Bronchial epithelial cell (primary cell): ENCODE measurements at regions not wholly inside any gene's neighbourhood (a gene's known extent, or its start where the extent isn't known, plus 50 kb on each side); places are given as distances from the start of the nearest gene placed in this dataset.
"Not testable (repeated sequence)": the region's sequence is repeated elsewhere in the genome, so short reads cannot be mapped to it uniquely, and the experiment has no call there.

ENCODE experiments used
- DNase-seq: peaks from one replicate; pipeline ENCODE4 v3.0.0-alpha.2; 2010; ENCODE audit warnings: low read depth
- FAIRE-seq: peaks from 2 replicates; lab custom pipeline; 2011; peaks lifted over from hg19 to GRCh38; lab: Jason Lieb, UNC
- H3K27me3 ChIP-seq: 2 replicates; pipeline ENCODE4 v1.5.1; 2011; ENCODE audit warnings: low read length; ENCODE audit not compliant: control insufficient read depth, insufficient read depth
- H3K36me3 ChIP-seq: 2 replicates; pipeline ENCODE4 v1.5.1; 2011; ENCODE audit warnings: low read length; ENCODE audit not compliant: control insufficient read depth, insufficient read depth
- H3K4me3 ChIP-seq: 2 replicates; pipeline ENCODE4 v1.5.1; 2011; ENCODE audit warnings: mild to moderate bottlenecking, low read depth, low read length, control low read depth
- TF ChIP-seq, protein P1 (sequence below): IDR thresholded peaks from 2 replicates; pipeline ENCODE4 v1.5.1; 2011; ENCODE audit warnings: mild to moderate bottlenecking, moderate library complexity, low read length, control low read depth, inconsistent platforms; ENCODE audit not compliant: insufficient read depth, severe bottlenecking

DNA sequence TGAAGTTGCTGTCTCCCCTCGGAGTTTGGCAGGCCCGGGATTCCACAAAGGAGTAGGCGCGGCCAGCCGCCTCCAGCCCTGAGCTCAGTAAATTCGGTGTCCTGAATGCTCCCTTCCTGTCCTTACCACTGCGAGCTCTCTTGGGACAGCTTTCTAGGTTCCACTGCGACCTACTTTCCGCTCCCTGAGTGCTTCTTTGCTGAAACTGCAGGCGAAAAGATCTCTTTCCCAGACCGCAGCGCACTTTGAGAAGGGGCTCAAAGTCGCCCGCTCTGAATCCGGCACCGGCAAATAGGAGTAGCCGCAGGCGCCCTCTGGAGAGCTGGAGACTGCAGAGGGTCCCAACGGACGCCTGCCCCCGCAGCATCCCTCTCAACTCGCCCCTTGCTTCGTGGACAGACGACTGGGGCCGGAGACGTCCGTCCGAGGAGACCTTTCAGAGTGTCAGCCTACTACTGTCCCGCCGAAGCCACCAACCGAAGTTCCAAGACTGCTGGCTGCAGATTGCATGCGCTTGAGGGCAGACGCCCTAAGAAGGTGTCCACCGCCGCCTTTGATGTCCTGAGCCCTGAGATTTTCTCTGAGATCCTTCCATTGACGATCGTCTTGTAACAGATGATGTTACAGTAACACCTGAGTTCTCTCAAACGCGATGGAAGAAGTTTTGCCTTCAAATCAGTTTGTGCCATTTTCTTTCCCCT, 96.0 kb downstream of the ANXA2R start:
- H3K36me3 ChIP-seq, result no peaks in the 10 kb centered on the region
- no peak for DNase-seq
- no peaks in the 10 kb centered on the region for H3K27me3 ChIP-seq
- no peak for FAIRE-seq
- TF ChIP-seq, protein P1, sequence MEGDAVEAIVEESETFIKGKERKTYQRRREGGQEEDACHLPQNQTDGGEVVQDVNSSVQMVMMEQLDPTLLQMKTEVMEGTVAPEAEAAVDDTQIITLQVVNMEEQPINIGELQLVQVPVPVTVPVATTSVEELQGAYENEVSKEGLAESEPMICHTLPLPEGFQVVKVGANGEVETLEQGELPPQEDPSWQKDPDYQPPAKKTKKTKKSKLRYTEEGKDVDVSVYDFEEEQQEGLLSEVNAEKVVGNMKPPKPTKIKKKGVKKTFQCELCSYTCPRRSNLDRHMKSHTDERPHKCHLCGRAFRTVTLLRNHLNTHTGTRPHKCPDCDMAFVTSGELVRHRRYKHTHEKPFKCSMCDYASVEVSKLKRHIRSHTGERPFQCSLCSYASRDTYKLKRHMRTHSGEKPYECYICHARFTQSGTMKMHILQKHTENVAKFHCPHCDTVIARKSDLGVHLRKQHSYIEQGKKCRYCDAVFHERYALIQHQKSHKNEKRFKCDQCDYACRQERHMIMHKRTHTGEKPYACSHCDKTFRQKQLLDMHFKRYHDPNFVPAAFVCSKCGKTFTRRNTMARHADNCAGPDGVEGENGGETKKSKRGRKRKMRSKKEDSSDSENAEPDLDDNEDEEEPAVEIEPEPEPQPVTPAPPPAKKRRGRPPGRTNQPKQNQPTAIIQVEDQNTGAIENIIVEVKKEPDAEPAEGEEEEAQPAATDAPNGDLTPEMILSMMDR, result no peak
- no peak overlapping the region for H3K4me3 ChIP-seq

DNA sequence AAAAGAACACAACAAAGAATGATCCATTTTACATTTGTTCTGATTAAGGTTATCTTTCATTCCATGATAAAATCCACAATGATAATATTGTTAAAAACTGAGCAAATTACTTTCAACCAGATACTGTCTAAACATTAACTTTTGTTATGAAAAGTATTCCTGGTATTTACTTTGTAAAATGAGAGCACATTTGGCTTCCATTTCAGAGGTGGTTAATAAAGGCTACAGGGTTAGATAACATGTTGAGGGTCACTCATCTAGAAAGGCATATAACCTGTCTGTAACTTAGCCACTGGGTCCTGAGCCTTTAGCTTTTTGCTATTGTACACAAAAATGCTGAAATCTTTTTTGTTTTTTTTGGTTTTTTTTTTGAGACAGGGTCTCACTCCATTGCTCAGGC, 99.3 kb downstream of the ANXA2R start:
- FAIRE-seq (no peak), DNase-seq (no peak)
- no peak overlapping the region for H3K4me3 ChIP-seq
- no peaks in the 10 kb centered on the region for H3K27me3 ChIP-seq
- TF ChIP-seq, protein P1, result no peak
- no peaks in the 10 kb centered on the region for H3K36me3 ChIP-seq

DNA sequence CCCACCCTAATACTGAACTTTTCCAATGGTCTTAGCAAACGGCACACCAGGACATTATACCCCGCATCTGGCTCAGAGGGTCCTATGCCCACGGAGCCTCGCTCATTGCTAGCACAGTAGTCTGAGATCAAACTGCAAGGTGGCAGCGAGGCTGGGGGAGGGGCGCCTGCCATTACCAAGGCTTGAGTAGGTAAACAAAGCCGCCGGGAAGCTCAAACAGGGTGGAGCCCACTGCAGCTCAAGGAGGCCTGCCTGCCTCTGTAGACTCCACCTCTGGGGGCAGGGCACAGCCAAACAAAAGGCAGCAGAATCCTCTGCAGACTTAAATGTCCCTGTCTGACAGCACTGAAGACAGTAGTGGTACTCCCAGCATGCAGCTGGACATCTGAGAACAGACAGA, 108.1 kb downstream of the ANXA2R start:
- H3K4me3 ChIP-seq, H3K27me3 ChIP-seq, DNase-seq, FAIRE-seq, H3K36me3 ChIP-seq: not testable (repeated sequence)

DNA sequence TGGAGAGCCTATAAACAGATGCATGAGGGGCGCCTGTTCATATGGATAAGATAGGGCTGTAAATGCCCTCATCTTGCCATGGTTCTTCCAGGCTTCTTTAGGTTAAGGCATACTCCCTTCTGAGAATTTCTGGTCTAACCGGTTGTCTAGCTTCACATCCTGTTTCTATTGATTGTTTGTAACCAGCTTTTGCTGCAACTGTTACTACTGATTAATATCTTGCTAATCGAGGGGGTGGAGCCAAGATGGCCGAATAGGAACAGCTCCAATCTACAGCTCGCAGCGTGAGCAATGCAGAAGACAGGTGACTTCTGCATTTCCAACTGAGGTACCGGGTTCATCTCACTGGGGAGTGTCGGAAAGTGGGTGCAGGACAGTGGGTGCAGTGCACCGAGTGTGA, 108.7 kb downstream of the ANXA2R start:
- not testable (repeated sequence) for H3K27me3 ChIP-seq, DNase-seq, FAIRE-seq, H3K36me3 ChIP-seq, H3K4me3 ChIP-seq

DNA sequence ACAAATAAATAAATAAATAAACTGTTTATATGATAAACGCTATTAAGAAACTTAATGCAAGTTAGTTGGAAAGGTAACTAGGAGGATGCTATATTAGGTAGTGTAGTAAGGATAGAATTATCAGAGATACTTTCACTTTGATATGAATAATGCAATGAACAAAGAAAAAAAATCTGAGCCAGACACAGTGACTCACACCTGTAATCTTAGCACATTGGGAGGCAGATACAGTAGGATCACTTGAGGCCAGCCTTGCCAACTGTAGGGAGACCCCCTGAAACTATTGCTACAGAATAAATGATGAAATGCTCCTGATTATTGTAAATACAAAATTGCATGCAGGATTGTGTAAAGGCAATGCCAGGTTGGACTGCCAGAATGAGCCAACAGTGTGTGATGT, 109.2 kb downstream of the ANXA2R start:
- TF ChIP-seq, protein P1, result no peak
- Histone ChIP-seq H3K27me3 (no peaks in the 10 kb centered on the region), H3K36me3 (no peaks in the 10 kb centered on the region), H3K4me3 (no peak overlapping the region)
- DNase-seq (peak; percentile 75), FAIRE-seq (no peak)

DNA sequence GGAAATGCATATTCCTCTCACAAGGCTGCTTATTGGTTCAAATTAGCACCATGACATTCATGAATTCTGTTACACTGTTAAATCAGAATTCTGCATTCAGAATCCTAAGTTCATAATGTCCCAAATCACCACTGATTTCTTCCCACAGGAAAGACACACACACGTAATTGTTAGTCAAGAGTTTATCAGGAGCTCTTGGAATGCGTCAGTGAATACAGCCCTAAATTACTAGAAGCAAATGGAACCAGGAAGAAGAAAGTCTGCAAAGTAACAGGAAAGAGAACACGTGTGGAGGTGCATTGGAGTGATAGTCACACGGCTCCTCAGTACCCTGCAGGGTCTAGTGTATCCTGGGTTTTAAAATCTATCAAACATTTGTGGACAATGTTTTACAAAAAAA, 110.2 kb downstream of the ANXA2R start:
- no peaks in the 10 kb centered on the region for H3K36me3 ChIP-seq
- no peaks in the 10 kb centered on the region for H3K27me3 ChIP-seq
- no peak overlapping the region for H3K4me3 ChIP-seq
- FAIRE-seq (no peak), DNase-seq (peak; percentile 75)
- TF ChIP-seq, protein P1, result no peak

DNA sequence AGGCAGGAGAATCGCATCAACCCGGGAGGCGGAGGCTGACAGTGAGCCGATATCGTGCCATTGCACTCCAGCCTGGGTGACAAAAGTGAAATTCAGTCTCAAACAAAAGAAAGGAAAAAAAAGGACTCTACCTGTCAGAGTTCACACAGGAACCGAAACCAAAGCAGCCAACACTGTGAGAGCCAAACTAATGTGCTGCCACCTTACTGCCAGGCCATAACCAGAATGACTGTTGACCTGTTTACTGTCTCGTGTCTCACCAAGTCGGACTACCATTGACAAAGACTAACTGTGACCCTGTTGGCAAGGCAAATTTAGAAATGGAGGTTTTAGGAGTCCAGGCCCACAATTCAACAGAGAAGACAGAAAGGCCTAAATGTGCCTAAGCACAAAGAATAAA, 112.4 kb downstream of the ANXA2R start:
- TF ChIP-seq, protein P1, result no peak
- no peak for DNase-seq
- H3K4me3 ChIP-seq, result no peak overlapping the region
- no peaks in the 10 kb centered on the region for H3K27me3 ChIP-seq
- no peak for FAIRE-seq
- H3K36me3 ChIP-seq, result no peaks in the 10 kb centered on the region
